ENCODE measurements at regions not wholly inside any gene's neighbourhood (a gene's known extent, or its start where the extent isn't known, plus 50 kb on each side); places are given as distances from the start of the nearest gene placed in this dataset.

DNA sequence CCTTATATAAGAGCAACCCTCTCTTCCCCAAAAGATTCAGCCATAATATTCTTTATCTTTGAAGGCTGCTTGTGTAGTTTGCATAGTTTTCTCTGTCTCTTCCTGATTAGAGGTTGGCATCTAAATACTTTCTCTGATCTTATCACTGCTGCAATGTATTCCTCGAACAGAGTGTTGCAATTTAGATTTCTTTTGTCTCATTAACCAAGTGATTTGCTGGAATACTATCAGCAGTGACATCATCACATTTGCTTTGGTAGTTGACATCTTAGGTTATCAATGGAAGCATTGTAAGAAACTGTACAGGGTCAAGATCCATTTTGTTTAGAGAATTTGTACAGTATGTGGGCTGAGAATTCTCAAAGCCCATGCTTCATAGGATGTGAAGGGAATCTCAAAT is 72.0 kb upstream of the NEUROD1 start:
- no peaks in the 10 kb centered on the region for H3K4me1 ChIP-seq (ENCODE audit: control insufficient read depth, insufficient read depth, low read length)
- in situ Hi-C loops (cut with MboI) (no loop called here), intact Hi-C loops (cut with micrococcal nuclease; ENCODE audit: unreplicated experiment) (no loop called here)
- WGBS (ENCODE audit: insufficient coverage, insufficient replicate concordance, low lambda C conversion rate, missing lambda C conversion rate): 0% methylated on average over 1 of the region's 1 CpG
- no peak overlapping the region for H3K9ac ChIP-seq (ENCODE audit: control insufficient read depth, insufficient read depth, low read length)
- CTCF ChIA-PET: interaction anchor here (0.6 kb wide), 1 partner anchor 11 kb away, joined by 3 read pairs; no protein-coding TSS in a partner anchor
- ATAC-seq: no peak
- no peak overlapping the region for H2AFZ ChIP-seq (ENCODE audit: control insufficient read depth, low read depth, low read length)
- H3K27me3 ChIP-seq (replicated peaks in 1 of 2; ENCODE audit: control insufficient read depth in 2 of 2, insufficient read depth in 2 of 2, low read length in 1 of 2): peaks cover 0 to 2% of the 10 kb centered on the region in 2 experiments; a peak in 2 of 4 replicates
- no peak overlapping the region for H3K4me2 ChIP-seq (ENCODE audit: control insufficient read depth, insufficient read depth)
- no peak overlapping the region for H3K27ac ChIP-seq (ENCODE audit: control insufficient read depth, insufficient read depth)
- no peaks in the 10 kb centered on the region for H3K79me2 ChIP-seq (ENCODE audit: control insufficient read depth, insufficient read depth, low read length)
- RAD21 ChIA-PET (ENCODE audit: unreplicated experiment): no interaction called here
- TF ChIP-seq ATF7 (IDR thresholded peaks at IDR 0.05; ENCODE audit: low read depth) (no peak), MYB (IDR thresholded peaks at IDR 0.05; ENCODE audit: borderline replicate concordance, low read depth, low read length) (no peak), PAX8 (IDR thresholded peaks at IDR 0.05) (no peak), NR2C2 (IDR thresholded peaks at IDR 0.05; ENCODE audit: borderline replicate concordance, control insufficient read depth, insufficient read length, low read depth) (no peak), RB1 (IDR thresholded peaks at IDR 0.05; ENCODE audit: borderline replicate concordance) (no peak), MAX (IDR thresholded peaks at IDR 0.05; ENCODE audit: low read depth, low read length) (no peak), HCFC1 (IDR thresholded peaks at IDR 0.05; ENCODE audit: low read length) (no peak), POLR2AphosphoS2 (IDR thresholded peaks at IDR 0.05; ENCODE audit: low read depth, low read length) (no peak), EGR1 (IDR thresholded peaks at IDR 0.05; ENCODE audit: borderline replicate concordance in 1 of 2, low read depth in 2 of 2, low read length in 2 of 2) (no peak), SMAD5 (IDR thresholded peaks at IDR 0.05; ENCODE audit: low read depth) (no peak), KDM1A (IDR thresholded peaks at IDR 0.05; ENCODE audit: borderline replicate concordance) (no peak), ZNF622 (IDR thresholded peaks at IDR 0.05) (no peak), RAD21 (IDR thresholded peaks at IDR 0.05; ENCODE audit: insufficient read depth, low read depth, low read length) (no peak), ZBTB11 (CRISPR knock-in tag; IDR thresholded peaks at IDR 0.05) (no peak)
- TF ChIP-seq, protein P1, sequence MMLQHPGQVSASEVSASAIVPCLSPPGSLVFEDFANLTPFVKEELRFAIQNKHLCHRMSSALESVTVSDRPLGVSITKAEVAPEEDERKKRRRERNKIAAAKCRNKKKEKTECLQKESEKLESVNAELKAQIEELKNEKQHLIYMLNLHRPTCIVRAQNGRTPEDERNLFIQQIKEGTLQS (IDR thresholded peaks at IDR 0.05; ENCODE audit: borderline replicate concordance, extremely low read depth, low read depth, low read length): no peak
- SMC1A ChIA-PET (ENCODE audit: uncharacterized antibody, unreplicated experiment): no interaction called here
- H3K36me3 ChIP-seq (ENCODE audit: control insufficient read depth in 2 of 2, insufficient read depth in 2 of 2, low read length in 1 of 2): no peaks in the 10 kb centered on the region
- no peak overlapping the region for H3K4me3 ChIP-seq
- no peak for FAIRE-seq
- no peak for DNase-seq (ENCODE audit: low read depth, low spot score)
- no peaks in the 10 kb centered on the region for H3K9me3 ChIP-seq (replicated peaks; ENCODE audit: control insufficient read depth, insufficient read depth, low read length)
- BruUV-seq (replicated peaks): no TSS peak
- no peaks in the 10 kb centered on the region for H4K20me1 ChIP-seq (ENCODE audit: control insufficient read depth, insufficient read depth)
- POLR2A ChIA-PET: no interaction called here

All from GM12878 (cell line).